Esophagus squamous epithelium (tissue), 4 donors: ENCODE measurements at regions not wholly inside any gene's neighbourhood (a gene's known extent, or its start where the extent isn't known, plus 50 kb on each side); places are given as distances from the start of the nearest gene placed in this dataset.

Experiments used
- POLR2A ChIP-seq, 4 donors: fragments of 450-650 bp; IDR thresholded peaks; one replicate each; pipeline ENCODE4 v1.6.1; 2017; ENCODE audit warnings: antibody characterized with exemption in 4 of 4, mild to moderate bottlenecking in 4 of 4, moderate library complexity in 3 of 4
- TF ChIP-seq, protein P1 (sequence below), 6 experiments: fragments of 450-650 bp in 4 of 6; fragments of 200-600 bp in 2 of 6; sonication (generic) in 2 of 6; IDR thresholded peaks; one replicate each; pipeline ENCODE4 v1.5.1; 2016 to 2019; ENCODE audit warnings: antibody characterized with exemption in 6 of 6, mild to moderate bottlenecking in 4 of 6, moderate library complexity in 4 of 6

- TF ChIP-seq, protein P1, sequence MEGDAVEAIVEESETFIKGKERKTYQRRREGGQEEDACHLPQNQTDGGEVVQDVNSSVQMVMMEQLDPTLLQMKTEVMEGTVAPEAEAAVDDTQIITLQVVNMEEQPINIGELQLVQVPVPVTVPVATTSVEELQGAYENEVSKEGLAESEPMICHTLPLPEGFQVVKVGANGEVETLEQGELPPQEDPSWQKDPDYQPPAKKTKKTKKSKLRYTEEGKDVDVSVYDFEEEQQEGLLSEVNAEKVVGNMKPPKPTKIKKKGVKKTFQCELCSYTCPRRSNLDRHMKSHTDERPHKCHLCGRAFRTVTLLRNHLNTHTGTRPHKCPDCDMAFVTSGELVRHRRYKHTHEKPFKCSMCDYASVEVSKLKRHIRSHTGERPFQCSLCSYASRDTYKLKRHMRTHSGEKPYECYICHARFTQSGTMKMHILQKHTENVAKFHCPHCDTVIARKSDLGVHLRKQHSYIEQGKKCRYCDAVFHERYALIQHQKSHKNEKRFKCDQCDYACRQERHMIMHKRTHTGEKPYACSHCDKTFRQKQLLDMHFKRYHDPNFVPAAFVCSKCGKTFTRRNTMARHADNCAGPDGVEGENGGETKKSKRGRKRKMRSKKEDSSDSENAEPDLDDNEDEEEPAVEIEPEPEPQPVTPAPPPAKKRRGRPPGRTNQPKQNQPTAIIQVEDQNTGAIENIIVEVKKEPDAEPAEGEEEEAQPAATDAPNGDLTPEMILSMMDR (IDR thresholded peaks at IDR 0.05): no peak
- no peak for TF ChIP-seq POLR2A (IDR thresholded peaks at IDR 0.05)
Measured at GRCh38 chr1:222415441-222415840, 132.5 kb downstream of the HHIPL2 start.
